ENCODE measurements at regions not wholly inside any gene's neighbourhood (a gene's known extent, or its start where the extent isn't known, plus 50 kb on each side); places are given as distances from the start of the nearest gene placed in this dataset.

DNA sequence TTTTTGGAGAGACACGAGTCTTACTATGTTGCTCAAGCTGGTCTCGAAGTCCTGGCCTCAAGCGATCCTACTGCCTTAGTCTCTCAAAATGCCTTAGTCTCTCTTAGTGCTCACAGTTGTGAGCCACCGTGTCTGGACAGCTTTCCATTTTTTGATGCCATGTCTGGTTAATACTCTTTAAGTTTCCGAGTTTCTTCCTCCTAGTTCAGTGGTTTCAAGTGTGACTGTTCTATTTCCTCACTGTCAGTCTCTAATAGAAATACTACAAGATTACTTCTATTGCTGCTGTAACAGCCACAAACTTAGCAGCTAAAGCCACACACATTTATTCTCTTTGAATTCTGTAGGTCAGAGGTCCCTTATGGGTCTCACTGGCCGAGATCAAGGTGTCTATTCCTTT is 125.1 kb upstream of the MGAT5 start:
- H3K4me2 ChIP-seq (ENCODE audit: low read length): no peak overlapping the region
- DNase-seq (ENCODE audit: low read depth, low spot score) (no peak), ATAC-seq (no peak)
- no peak overlapping the region for H2AFZ ChIP-seq (ENCODE audit: low read depth, low read length, poor library complexity, severe bottlenecking)
- no peak overlapping the region for H3K27ac ChIP-seq (ENCODE audit: low read depth, low read length)
- BruUV-seq (replicated peaks): no TSS peak
- no peaks in the 10 kb centered on the region for H3K27me3 ChIP-seq (ENCODE audit: insufficient read depth, low read length)
- no peaks in the 10 kb centered on the region for H4K20me1 ChIP-seq (ENCODE audit: insufficient read depth)
- no peaks in the 10 kb centered on the region for H3K36me3 ChIP-seq (ENCODE audit: control insufficient read depth in 1 of 2, insufficient read depth in 2 of 2, low read length in 2 of 2)
- no peaks in the 10 kb centered on the region for H3K9me2 ChIP-seq (ENCODE audit: insufficient read depth)
- H3K4me3 ChIP-seq (replicated peaks in 1 of 2; ENCODE audit: low read depth in 1 of 2, low read length in 2 of 2): no peak overlapping the region
- ChIA-PET POLR2A (interaction anchor here (1.5 kb wide), 1 partner anchor 9 kb away, joined by 4 read pairs; no protein-coding TSS in a partner anchor), CTCF (interaction anchor here (0.8 to 1.2 kb wide), 2 partner anchors 9 to 10 kb away, joined by 3 to 5 read pairs; no protein-coding TSS in a partner anchor), RAD21 (ENCODE audit: low non-redundant PET in 1 of 2, low total read pairs in 2 of 2, uncharacterized antibody in 2 of 2, unreplicated experiment in 2 of 2) (no interaction called here)
- H3K4me1 ChIP-seq (ENCODE audit: control insufficient read depth in 1 of 2, insufficient read depth in 2 of 2, low read length in 2 of 2): peaks cover 0 to 4% of the 10 kb centered on the region in 2 experiments; a peak in 1 of 4 replicates
- intact Hi-C loops (cut with micrococcal nuclease): no loop called here
- no peak overlapping the region for H3K9ac ChIP-seq (ENCODE audit: low read length)
- H3K79me2 ChIP-seq (ENCODE audit: insufficient read depth, low read length): peaks cover 47% of the 10 kb centered on the region
- H3K9me3 ChIP-seq (ENCODE audit: control insufficient read depth in 1 of 2, insufficient read depth in 1 of 2, low read depth in 1 of 2, low read length in 2 of 2): no peaks in the 10 kb centered on the region
- TF ChIP-seq FOSL1 (IDR thresholded peaks at IDR 0.05; ENCODE audit: low read depth): no peak
- TF ChIP-seq ATF3 (IDR thresholded peaks at IDR 0.05): no peak
- no peak for TF ChIP-seq RAD21 (IDR thresholded peaks at IDR 0.05; ENCODE audit: low read depth)
- TF ChIP-seq, protein P1, sequence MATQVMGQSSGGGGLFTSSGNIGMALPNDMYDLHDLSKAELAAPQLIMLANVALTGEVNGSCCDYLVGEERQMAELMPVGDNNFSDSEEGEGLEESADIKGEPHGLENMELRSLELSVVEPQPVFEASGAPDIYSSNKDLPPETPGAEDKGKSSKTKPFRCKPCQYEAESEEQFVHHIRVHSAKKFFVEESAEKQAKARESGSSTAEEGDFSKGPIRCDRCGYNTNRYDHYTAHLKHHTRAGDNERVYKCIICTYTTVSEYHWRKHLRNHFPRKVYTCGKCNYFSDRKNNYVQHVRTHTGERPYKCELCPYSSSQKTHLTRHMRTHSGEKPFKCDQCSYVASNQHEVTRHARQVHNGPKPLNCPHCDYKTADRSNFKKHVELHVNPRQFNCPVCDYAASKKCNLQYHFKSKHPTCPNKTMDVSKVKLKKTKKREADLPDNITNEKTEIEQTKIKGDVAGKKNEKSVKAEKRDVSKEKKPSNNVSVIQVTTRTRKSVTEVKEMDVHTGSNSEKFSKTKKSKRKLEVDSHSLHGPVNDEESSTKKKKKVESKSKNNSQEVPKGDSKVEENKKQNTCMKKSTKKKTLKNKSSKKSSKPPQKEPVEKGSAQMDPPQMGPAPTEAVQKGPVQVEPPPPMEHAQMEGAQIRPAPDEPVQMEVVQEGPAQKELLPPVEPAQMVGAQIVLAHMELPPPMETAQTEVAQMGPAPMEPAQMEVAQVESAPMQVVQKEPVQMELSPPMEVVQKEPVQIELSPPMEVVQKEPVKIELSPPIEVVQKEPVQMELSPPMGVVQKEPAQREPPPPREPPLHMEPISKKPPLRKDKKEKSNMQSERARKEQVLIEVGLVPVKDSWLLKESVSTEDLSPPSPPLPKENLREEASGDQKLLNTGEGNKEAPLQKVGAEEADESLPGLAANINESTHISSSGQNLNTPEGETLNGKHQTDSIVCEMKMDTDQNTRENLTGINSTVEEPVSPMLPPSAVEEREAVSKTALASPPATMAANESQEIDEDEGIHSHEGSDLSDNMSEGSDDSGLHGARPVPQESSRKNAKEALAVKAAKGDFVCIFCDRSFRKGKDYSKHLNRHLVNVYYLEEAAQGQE (IDR thresholded peaks at IDR 0.05; ENCODE audit: low read depth): no peak
- TF ChIP-seq EZH2phosphoT487 (IDR thresholded peaks at IDR 0.05; ENCODE audit: borderline replicate concordance): no peak
- TF ChIP-seq YY1 (IDR thresholded peaks at IDR 0.05; ENCODE audit: extremely low read depth, insufficient replicate concordance, low read depth, low read length): no peak
- TF ChIP-seq CBX3 (IDR thresholded peaks at IDR 0.05; ENCODE audit: low read depth): no peak
